Skin epidermis (tissue), 12 donors: ENCODE measurements at regions not wholly inside any gene's neighbourhood (a gene's known extent, or its start where the extent isn't known, plus 50 kb on each side); places are given as distances from the start of the nearest gene placed in this dataset.

Experiments used
- H3K27ac ChIP-seq, 21 experiments: fragments of 200-600 bp; sonication (generic) in 11 of 21; one replicate each; pipeline ENCODE4 v1.5.0; 2020; ENCODE audit warnings: mild to moderate bottlenecking in 3 of 21, inconsistent platforms in 2 of 21, moderate library complexity in 2 of 21
- H3K4me3 ChIP-seq, 7 experiments: fragments of 200-600 bp; sonication (generic) in 2 of 7; one replicate each; pipeline ENCODE4 v1.5.0; 2020; ENCODE audit warnings: inconsistent platforms in 2 of 7, mild to moderate bottlenecking in 2 of 7, moderate library complexity in 1 of 7

- Histone ChIP-seq H3K27ac (no peak overlapping the region), H3K4me3 (no peak overlapping the region)
These were observed 364.9 kb upstream of the CADM1 start for GRCh38 chr11:115869131-115869530.

DNA sequence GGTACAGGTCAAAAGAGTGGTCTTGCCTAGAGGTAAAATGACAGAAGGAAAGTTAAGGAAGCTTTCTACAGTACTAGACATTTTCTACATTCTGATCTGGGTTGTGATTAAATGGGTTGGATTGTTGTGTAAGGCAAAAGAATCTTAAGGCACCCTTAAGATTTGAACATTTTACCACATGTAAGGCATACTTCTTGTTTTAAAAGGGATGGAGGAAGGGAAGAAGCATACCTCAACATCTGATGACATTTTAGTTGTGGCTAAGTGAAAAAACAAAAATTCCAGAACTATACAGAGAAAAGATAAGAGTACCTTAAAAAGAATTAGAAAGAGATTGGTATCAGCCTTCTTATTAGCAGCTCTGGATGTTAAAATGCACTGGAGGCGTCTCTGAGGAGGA is 356.0 kb upstream of the CADM1 start:
- H3K27ac ChIP-seq, result no peak overlapping the region
- H3K4me3 ChIP-seq, result no peak overlapping the region

GRCh38 chr11:115848611-115849010 is 344.4 kb upstream of the CADM1 start:
- H3K4me3 ChIP-seq, result no peak overlapping the region

DNA sequence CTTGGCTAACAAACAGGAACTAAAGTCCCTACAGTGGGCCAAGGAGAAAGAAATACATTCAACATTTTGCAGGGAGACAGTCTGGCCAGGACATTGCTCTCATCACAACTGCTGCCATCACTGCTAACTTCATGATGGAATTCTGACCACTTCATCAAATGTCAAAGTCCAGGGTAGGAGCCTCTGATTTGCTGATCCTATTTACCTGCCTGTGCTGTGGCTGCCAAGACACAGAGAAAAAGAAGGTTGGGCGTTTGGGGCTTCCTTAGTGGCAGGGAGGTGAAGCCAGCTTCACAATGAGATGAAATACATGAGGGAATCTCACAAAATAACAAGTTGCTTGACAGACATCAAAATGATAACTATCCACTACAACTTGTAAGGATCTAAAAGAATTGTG is 343.9 kb upstream of the CADM1 start:
- Histone ChIP-seq H3K4me3 (no peak overlapping the region), H3K27ac (no peak overlapping the region)

More at GRCh38 chr11:115848611-115849010, 344.4 kb upstream of the CADM1 start:
- no peak overlapping the region for H3K27ac ChIP-seq

- Histone ChIP-seq H3K4me3 (no peak overlapping the region), H3K27ac (no peak overlapping the region)
These were observed 341.7 kb upstream of the CADM1 start for GRCh38 chr11:115845872-115846271.

DNA sequence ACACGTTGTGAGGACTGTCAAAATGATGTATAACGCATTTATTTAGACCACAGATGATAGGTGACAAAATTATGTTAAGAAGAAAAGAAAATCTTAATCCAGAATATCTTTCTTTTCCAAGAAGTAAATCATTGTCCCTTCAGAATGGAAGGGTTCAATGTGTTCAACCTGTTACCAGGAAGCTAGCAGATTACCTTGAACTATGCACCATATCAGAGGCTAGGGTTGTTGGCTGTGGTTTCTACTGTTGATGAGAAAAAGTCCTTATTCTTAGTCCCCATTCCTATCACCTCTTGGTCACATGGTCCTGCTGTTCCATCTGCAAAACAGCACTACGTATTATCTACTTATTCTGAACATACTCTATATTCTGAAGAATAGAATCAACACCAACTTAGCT is 339.5 kb upstream of the CADM1 start:
- no peak overlapping the region for H3K27ac ChIP-seq

DNA sequence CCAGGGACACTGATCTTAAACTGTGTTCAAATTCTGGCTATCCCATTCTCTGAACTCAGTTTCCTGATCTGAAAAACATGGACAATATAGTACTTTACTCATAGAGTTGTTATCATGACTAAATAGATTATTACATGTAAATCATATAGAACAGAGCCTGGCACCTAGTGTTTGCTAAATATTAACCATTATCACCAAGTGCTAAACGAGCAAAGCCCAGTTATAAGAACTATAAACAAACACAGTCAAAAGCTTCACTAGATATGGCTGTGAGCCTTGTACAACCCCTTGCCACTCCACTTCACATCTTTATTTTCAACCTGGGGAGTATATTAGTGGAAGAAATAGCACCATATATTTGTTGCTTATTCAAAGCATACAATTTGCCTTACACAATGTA is 338.9 kb upstream of the CADM1 start:
- H3K27ac ChIP-seq, result no peak overlapping the region
- no peak overlapping the region for H3K4me3 ChIP-seq

More for the DNA sequence above, 339.5 kb upstream of the CADM1 start:
- no peak overlapping the region for H3K4me3 ChIP-seq

GRCh38 chr11:115820026-115820425 is 315.8 kb upstream of the CADM1 start:
- no peak overlapping the region for H3K4me3 ChIP-seq
- H3K27ac ChIP-seq, result no peak overlapping the region

GRCh38 chr11:115819014-115819413 is 314.8 kb upstream of the CADM1 start:
- Histone ChIP-seq H3K4me3 (no peak overlapping the region), H3K27ac (no peak overlapping the region)

DNA sequence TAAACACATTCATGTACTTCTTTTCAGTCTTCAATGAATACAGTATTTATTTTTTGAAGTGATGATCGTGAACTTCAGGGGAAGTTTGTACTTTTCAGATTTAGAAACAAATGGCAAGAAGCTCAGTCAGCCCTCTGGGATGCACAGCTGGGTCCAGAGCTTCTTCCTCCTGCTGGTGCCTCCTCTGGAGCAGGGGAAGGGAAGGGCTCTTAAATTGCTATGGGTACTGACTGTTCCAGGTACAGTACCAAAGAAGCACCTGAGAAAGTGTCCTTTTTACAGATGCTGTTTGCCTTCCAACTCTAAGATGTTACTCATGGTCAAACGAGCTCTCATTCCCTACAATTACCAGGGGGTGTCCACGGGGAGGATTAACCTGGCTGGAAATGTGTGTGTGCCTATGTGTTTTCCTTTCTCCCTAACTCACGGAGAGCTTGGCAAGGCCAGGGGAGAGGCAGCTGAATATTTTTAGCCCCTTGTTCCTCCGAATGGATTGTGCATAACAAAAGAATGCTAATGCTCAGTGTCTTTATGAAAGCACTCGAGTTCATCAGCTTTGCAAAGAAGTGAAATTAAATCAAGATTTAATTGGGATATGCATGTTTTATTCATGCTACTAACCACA is 313.7 kb upstream of the CADM1 start:
- H3K4me3 ChIP-seq, result no peak overlapping the region
- no peak overlapping the region for H3K27ac ChIP-seq

GRCh38 chr11:115808351-115808940 is 304.2 kb upstream of the CADM1 start:
- Histone ChIP-seq H3K27ac (no peak overlapping the region), H3K4me3 (no peak overlapping the region)

DNA sequence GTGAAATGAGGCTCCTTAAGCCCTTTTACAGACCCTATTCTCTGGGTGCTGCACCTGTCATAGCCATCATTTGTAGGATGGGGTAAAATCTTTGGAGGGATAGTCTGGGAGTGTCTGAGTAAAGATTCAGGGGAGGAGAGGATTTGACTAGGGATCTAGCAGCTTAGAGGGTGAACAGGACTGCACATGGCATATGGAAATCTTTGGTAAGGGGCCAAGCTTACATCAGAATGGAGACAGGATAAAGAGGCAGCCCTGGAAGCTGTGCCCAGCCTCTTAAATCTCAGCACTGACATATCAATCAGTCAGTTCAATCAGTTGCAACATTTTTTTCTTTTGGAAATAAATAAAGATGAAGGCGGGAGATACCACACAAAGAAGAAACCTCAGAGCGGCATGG is 301.8 kb upstream of the CADM1 start:
- Histone ChIP-seq H3K27ac (no peak overlapping the region), H3K4me3 (no peak overlapping the region)

DNA sequence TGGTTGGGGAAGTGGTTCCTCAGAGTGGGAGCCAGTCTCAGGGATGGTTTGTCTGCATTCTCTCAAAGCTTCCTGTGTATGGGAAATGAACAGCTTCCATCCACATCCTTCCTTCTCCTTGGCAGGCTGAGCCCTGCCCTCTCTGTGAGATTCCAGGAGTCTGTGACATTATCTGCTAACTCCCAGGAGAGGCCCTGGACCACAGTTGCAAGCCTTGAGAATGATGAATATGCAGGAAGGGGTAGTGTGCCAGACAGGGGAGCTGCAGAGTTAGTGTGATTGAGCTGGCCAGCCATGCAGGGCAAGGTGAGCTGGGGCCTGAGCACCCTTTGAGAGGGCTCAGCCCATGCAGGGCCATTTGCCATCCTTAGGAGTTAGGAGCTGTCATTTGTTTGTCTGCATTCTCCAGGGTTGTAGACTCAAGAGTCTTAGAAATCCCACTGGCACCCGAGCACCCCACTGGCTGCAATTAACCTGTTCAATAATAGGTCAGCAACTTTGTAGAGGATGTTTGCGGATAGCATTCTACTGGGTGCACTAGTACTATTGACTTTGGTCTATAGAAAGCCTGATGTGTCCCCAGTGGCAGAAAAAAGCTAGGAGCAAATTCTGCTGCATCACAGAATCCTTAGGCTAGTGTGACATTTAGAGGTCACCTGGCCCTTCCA is 299.0 kb upstream of the CADM1 start:
- Histone ChIP-seq H3K27ac (no peak overlapping the region), H3K4me3 (no peak overlapping the region)

DNA sequence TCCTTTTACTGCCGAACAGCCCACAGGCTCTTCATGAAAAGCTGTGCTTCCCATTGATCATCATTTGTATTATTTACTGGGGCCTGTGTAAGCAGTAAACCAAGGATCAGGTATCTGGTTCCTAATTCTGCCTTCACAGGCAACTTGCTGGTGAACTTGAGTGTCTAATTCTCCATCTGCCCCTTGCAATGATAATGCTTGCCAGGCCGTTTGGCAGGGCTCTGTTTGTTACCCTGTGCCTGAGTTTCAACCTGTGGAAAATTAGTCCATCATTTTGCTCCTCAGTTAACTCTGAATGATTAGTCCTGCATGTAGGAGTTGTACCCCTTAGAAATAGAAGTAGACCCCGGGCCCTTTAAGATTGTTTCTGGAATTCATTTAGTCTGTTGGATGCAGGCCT is 298.4 kb upstream of the CADM1 start:
- H3K27ac ChIP-seq, result no peak overlapping the region

DNA sequence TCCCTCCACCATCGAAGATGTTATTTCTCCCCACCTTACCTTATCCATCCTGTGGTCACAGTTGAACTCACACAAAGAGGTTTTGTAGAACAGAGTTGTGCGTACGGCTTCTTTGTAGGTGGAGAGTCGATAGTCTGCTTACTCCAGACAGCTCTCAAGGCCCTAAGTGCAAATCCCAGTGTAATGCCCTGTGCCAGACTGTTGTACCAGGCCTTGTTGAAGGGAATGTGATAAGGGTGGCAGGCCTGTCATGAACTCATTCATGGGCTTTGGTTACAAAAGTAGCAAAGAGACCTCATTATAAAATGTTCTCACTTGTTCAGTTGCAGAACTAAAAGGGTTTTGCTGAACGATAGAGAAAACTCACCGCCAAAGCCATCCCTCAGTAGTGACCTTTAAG is 288.7 kb upstream of the CADM1 start:
- no peak overlapping the region for H3K4me3 ChIP-seq
- no peak overlapping the region for H3K27ac ChIP-seq

More for the DNA sequence above, 298.4 kb upstream of the CADM1 start:
- H3K4me3 ChIP-seq, result no peak overlapping the region

GRCh38 chr11:115787302-115787701 is 283.1 kb upstream of the CADM1 start:
- no peak overlapping the region for H3K4me3 ChIP-seq
- H3K27ac ChIP-seq, result no peak overlapping the region

DNA sequence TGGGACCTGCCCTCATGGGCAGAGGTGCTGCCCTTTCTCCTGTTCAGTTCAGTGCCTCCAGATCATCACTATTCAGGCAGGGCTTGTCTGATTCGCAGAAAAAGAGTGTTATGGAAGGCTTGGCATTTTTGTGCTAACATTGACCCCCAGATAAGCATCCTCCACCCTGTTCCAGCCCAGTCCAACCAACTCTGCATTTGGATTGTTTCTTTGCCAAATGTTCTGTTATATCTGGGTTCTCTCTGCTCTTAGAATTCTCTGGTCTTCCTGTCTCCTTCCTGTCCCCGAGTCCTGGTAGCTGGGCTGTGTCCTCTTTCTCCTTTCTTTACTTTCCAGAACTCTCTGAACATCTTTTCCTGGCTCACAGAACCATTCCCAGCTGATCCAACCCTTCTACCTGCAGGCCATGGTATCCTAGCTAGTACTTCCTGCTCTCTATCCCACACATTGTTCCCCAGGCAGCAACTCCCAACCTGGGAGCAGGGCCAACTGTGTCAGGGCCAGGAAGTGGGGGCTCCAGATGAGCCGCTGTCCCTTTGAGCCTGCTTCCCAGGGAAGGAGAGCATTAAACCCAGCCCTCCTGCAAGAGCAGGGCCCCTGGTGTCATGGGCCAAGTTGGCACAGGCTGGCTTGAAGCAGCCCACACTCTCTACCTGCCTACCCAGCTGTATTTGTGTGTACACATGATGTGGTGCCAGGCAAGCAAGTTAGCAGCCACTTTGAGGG is 280.7 kb upstream of the CADM1 start:
- no peak overlapping the region for H3K4me3 ChIP-seq
- no peak overlapping the region for H3K27ac ChIP-seq

- Histone ChIP-seq H3K27ac (no peak overlapping the region), H3K4me3 (no peak overlapping the region)
These were observed 276.6 kb upstream of the CADM1 start for GRCh38 chr11:115780646-115781362.

DNA sequence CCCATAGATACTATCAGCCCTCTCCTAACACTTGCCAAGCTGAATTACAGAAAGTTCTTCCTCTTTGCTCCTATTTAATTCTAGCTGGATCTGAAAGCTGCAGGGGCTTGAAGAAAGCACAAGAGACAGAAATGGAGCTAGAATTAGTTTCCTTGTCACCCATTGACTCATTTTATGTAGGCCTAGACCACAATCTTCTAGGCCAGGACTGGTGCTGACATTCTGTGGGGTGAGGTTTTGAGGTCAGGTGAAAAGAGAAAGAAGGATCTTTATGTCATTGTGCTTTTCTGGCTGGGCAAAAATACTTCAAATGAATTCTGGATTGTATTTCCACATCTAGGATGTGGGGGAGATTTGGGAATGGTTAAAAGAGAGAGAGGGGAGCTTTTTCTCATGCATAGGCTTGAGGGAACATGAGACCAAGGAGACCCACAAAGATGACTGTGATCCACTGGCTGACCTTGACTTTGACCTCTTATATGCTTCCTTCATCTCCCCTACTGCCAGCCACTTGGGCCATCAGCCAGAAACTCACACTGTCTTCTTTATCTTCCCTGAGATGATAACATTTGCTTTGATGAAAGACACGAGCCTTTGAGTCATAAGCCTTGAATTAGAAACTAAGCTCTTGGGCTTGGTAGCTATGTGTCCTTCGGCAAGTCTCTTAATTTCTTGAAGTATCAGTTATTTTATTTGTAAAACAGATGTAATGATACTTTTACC is 274.9 kb upstream of the CADM1 start:
- Histone ChIP-seq H3K27ac (no peak overlapping the region), H3K4me3 (no peak overlapping the region)

GRCh38 chr11:115776916-115777315 is 272.7 kb upstream of the CADM1 start:
- H3K27ac ChIP-seq, result no peak overlapping the region
- no peak overlapping the region for H3K4me3 ChIP-seq
